ENCODE measurements at regions not wholly inside any gene's neighbourhood (a gene's known extent, or its start where the extent isn't known, plus 50 kb on each side); places are given as distances from the start of the nearest gene placed in this dataset.
A peak's percentile ranks its signal among the peaks of the same experiment; 100 is the strongest.
"Not testable (repeated sequence)": the region's sequence is repeated elsewhere in the genome, so short reads cannot be mapped to it uniquely, and the experiment has no call there.

DNA sequence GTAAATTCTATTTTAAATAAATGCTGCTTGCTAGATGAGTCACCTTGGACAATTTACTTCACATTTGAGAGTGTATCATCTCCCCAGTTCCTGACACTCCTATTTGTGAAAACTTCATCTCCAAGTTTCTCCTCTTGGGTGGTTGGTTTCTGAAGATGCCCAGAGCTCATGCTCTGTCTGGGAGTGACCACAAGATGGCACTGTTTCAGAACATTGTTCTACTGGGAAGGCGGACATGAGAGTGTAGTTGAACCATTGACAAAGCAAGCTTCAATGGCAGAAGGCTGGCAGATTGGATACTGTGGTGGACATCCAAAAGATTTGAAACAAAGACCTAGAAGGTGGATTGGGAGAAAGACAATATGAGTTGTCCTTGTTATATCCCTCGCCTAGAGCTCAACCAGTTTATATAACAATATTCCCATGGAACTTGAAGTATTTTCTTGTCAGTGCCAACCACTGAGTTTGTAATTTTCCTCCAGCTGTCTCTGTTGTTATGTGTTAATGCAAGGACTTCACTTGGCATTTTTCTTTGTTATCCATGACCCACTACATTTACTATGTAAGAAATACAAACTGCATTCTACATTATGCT lies 234.3 kb upstream of the ANKH start:
- Histone ChIP-seq H3K27ac (no peak overlapping the region), H3K4me3 (no peak overlapping the region), H3K27me3 (replicated peaks in 1 of 7) (no peaks in the 10 kb centered on the region), H3K36me3 (no peaks in the 10 kb centered on the region), H3K9me3 (peaks cover 0 to 5% (median 0%) of the 10 kb centered on the region in 8 donors), H3K4me1 (no peaks in the 10 kb centered on the region)
- whole genome bisulfite sequencing, 5 donors, result 54 to 59% (median 55%) methylated on average over 2 of the region's 2 CpGs
- DNase-seq, result no peak
- TF ChIP-seq POLR2AphosphoS5 (IDR thresholded peaks at IDR 0.05) (no peak), CTCF (IDR thresholded peaks at IDR 0.05 in 8 of 11, conservative IDR thresholded peaks at IDR 0.05 in 3 of 11) (peak; percentile 14 to 80 (median 63))
- intact Hi-C loops (cut with DNase I; ENCODE audit: low total_unique reads), result no loop called here

GRCh38 chr5:15103864-15104263 lies 232.3 kb upstream of the ANKH start:
- no peak for DNase-seq
- WGBS, 5 donors, result 80 to 93% (median 90%) methylated on average over 3 of the region's 3 CpGs
- H3K27me3 ChIP-seq (replicated peaks in 1 of 7), result no peaks in the 10 kb centered on the region
- no peak for TF ChIP-seq POLR2A (IDR thresholded peaks at IDR 0.05)
- no peak for TF ChIP-seq POLR2AphosphoS5 (IDR thresholded peaks at IDR 0.05)
- no peak for TF ChIP-seq CTCF (IDR thresholded peaks at IDR 0.05 in 8 of 11, conservative IDR thresholded peaks at IDR 0.05 in 3 of 11)
- peaks cover 0 to 5% (median 0%) of the 10 kb centered on the region in 8 donors for H3K9me3 ChIP-seq
- H3K36me3 ChIP-seq, result no peaks in the 10 kb centered on the region
- no peaks in the 10 kb centered on the region for H3K4me1 ChIP-seq
- intact Hi-C loops (cut with DNase I; ENCODE audit: low total_unique reads), result no loop called here
- no peak overlapping the region for H3K27ac ChIP-seq
- H3K4me3 ChIP-seq, result no peak overlapping the region

DNA sequence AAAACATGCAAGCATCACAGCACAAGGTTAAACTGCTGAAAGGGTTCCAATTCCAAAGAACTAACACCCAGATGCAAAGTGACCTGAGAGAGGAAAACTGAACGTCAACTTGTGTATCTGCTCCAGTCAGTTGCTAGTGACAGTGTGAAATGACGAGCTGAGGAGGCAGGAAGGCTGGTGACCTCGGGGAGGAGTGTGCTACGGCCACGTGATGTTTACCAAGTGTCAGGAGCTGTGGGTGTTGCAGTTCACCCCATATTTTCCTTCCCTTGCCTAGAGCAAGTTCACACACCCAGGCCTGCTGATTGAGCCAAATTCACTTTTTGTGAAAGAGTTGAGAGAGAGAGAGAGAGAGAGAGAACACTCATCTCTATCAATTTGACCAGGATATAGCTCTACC lies 231.6 kb upstream of the ANKH start:
- peaks cover 0 to 6% (median 0%) of the 10 kb centered on the region in 8 donors for H3K9me3 ChIP-seq
- 20 to 34% (median 29%) methylated on average over 5 of the region's 5 CpGs for WGBS, 5 donors
- H3K27me3 ChIP-seq (replicated peaks in 1 of 7), result no peaks in the 10 kb centered on the region
- H3K4me1 ChIP-seq, result no peaks in the 10 kb centered on the region
- TF ChIP-seq POLR2A (IDR thresholded peaks at IDR 0.05) (no peak), POLR2AphosphoS5 (IDR thresholded peaks at IDR 0.05) (no peak), CTCF (IDR thresholded peaks at IDR 0.05 in 8 of 11, conservative IDR thresholded peaks at IDR 0.05 in 3 of 11) (no peak)
- no peaks in the 10 kb centered on the region for H3K36me3 ChIP-seq
- DNase-seq, result no peak
- intact Hi-C loops (cut with DNase I; ENCODE audit: low total_unique reads), result no loop called here
- no peak overlapping the region for H3K27ac ChIP-seq
- no peak overlapping the region for H3K4me3 ChIP-seq

- TF ChIP-seq POLR2A (IDR thresholded peaks at IDR 0.05) (no peak), POLR2AphosphoS5 (IDR thresholded peaks at IDR 0.05) (no peak), CTCF (IDR thresholded peaks at IDR 0.05 in 8 of 11, conservative IDR thresholded peaks at IDR 0.05 in 3 of 11) (no peak)
- Histone ChIP-seq H3K27ac (no peak overlapping the region), H3K4me3 (no peak overlapping the region), H3K4me1 (no peaks in the 10 kb centered on the region), H3K27me3 (replicated peaks in 1 of 7) (no peaks in the 10 kb centered on the region), H3K9me3 (peaks cover 0 to 9% (median 0%) of the 10 kb centered on the region in 8 donors), H3K36me3 (no peaks in the 10 kb centered on the region)
- no peak for DNase-seq
- intact Hi-C loops (cut with DNase I; ENCODE audit: low total_unique reads), result no loop called here
These were observed 226.0 kb upstream of the ANKH start for GRCh38 chr5:15097552-15097951.

GRCh38 chr5:15096686-15097085 lies 225.1 kb upstream of the ANKH start:
- WGBS, 5 donors, result 92 to 96% (median 94%) methylated on average over 17 to 22 of the region's 22 CpGs
- H3K36me3 ChIP-seq; intact Hi-C loops (cut with DNase I; ENCODE audit: low total_unique reads); DNase-seq; H3K4me1 ChIP-seq; H3K4me3 ChIP-seq; H3K9me3 ChIP-seq; H3K27ac ChIP-seq; H3K27me3 ChIP-seq (replicated peaks in 1 of 7): not testable (repeated sequence)

Data from spleen (tissue), 11 donors.